CD14-positive monocyte (primary cell): ENCODE measurements at regions not wholly inside any gene's neighbourhood (a gene's known extent, or its start where the extent isn't known, plus 50 kb on each side); places are given as distances from the start of the nearest gene placed in this dataset.

Source experiments
- DNase-seq, 3 donors: peaks; one replicate each; pipeline ENCODE4 v3.0.0-alpha.2; 2011 to 2022
- H2AFZ ChIP-seq: 2 replicates; pipeline ENCODE4 v1.6.0; 2012; ENCODE audit warnings: mild to moderate bottlenecking, low read depth, low read length, inconsistent platforms; ENCODE audit not compliant: insufficient read depth, poor library complexity, severe bottlenecking
- H3K27ac ChIP-seq, 2 donors: 1 replicate in 1 of 2; 2 replicates in 1 of 2; pipeline ENCODE4 v1.5.1; 2012 to 2013; ENCODE audit warnings: low read length in 2 of 2, control low read depth in 1 of 2, inconsistent platforms in 1 of 2, low read depth in 1 of 2, mild to moderate bottlenecking in 1 of 2
- H3K27me3 ChIP-seq, 2 donors: one replicate each; pipeline versions ENCODE4 v1.6.0 to v1.6.1; 2011 to 2013; ENCODE audit warnings: low read length in 2 of 2; ENCODE audit not compliant: control insufficient read depth in 2 of 2, insufficient read depth in 2 of 2
- H3K36me3 ChIP-seq, 2 donors: replicated peaks in 1 of 2; 1 replicate in 1 of 2; 2 replicates in 1 of 2; pipeline versions ENCODE4 v1.5.1 to v1.6.1; 2012 to 2013; ENCODE audit warnings: low read length in 2 of 2, control low read depth in 1 of 2, inconsistent platforms in 1 of 2, mild to moderate bottlenecking in 1 of 2; ENCODE audit not compliant: insufficient read depth in 2 of 2, control insufficient read depth in 1 of 2
- H3K4me1 ChIP-seq, 2 donors: 1 replicate in 1 of 2; 2 replicates in 1 of 2; pipeline versions ENCODE4 v1.5.1 to v1.6.1; 2012 to 2013; ENCODE audit warnings: low read length in 2 of 2, control low read depth in 1 of 2, inconsistent platforms in 1 of 2, mild to moderate bottlenecking in 1 of 2, moderate library complexity in 1 of 2; ENCODE audit not compliant: insufficient read depth in 2 of 2, control insufficient read depth in 1 of 2
- H3K4me2 ChIP-seq: replicated peaks from 2 replicates; pipeline ENCODE3; 2012; ENCODE audit warnings: low read length, moderate library complexity, mild to moderate bottlenecking; ENCODE audit not compliant: poor library complexity, severe bottlenecking; ENCODE audit errors: extremely low read depth
- H3K4me3 ChIP-seq, 3 experiments: fragments of 200-600 bp in 1 of 3; sonication (generic) in 1 of 3; replicated peaks in 1 of 3; 1 replicate in 2 of 3; 2 replicates in 1 of 3; pipeline ENCODE4 v1.5.1; 2011 to 2013; ENCODE audit warnings: low read length in 3 of 3, mild to moderate bottlenecking in 3 of 3, control low read depth in 2 of 3, low read depth in 2 of 3, inconsistent platforms in 1 of 3, moderate library complexity in 1 of 3
- H3K79me2 ChIP-seq: 2 replicates; pipeline ENCODE4 v1.6.0; 2012; ENCODE audit warnings: mild to moderate bottlenecking, control low read depth, inconsistent platforms, low read length, moderate library complexity; ENCODE audit not compliant: insufficient read depth
- H3K9ac ChIP-seq: 2 replicates; pipeline ENCODE4 v1.6.0; 2017; ENCODE audit warnings: low read length, mild to moderate bottlenecking; ENCODE audit not compliant: insufficient read depth, poor library complexity, severe bottlenecking
- H3K9me3 ChIP-seq, 2 donors: replicated peaks in 1 of 2; 1 replicate in 1 of 2; 2 replicates in 1 of 2; pipeline versions ENCODE4 v1.5.1 to v1.6.1; 2012 to 2013; ENCODE audit warnings: low read length in 2 of 2, control low read depth in 1 of 2; ENCODE audit not compliant: control insufficient read depth in 1 of 2, insufficient read depth in 1 of 2
- H4K20me1 ChIP-seq: 2 replicates; pipeline ENCODE4 v1.6.0; 2012; ENCODE audit warnings: mild to moderate bottlenecking, low read length, control low read depth, moderate library complexity; ENCODE audit not compliant: insufficient read depth
- H3K27ac Mint-ChIP-seq, 7 donors: one replicate each; pipeline ENCODE4 v1.8.0; 2020; ENCODE audit warnings: mild to moderate bottlenecking in 7 of 7, mixed read lengths in 7 of 7, moderate library complexity in 6 of 7, inconsistent platforms in 2 of 7
- H3K27me3 Mint-ChIP-seq, 3 donors: one replicate each; pipeline ENCODE4 v1.8.0; 2021 to 2022; ENCODE audit warnings: low read depth in 3 of 3, mild to moderate bottlenecking in 3 of 3, mixed read lengths in 3 of 3, moderate library complexity in 3 of 3, inconsistent platforms in 1 of 3
- H3K36me3 Mint-ChIP-seq, 2 donors: one replicate each; pipeline ENCODE4 v1.8.0; 2020; ENCODE audit warnings: mixed read lengths in 2 of 2, inconsistent platforms in 1 of 2, mild to moderate bottlenecking in 1 of 2
- H3K4me1 Mint-ChIP-seq: one replicate; pipeline ENCODE4 v1.8.0; 2020; ENCODE audit warnings: mild to moderate bottlenecking, mixed read lengths
- H3K4me3 Mint-ChIP-seq, 2 donors: one replicate each; pipeline ENCODE4 v1.8.0; 2020; ENCODE audit warnings: mild to moderate bottlenecking in 2 of 2, mixed read lengths in 2 of 2, moderate library complexity in 1 of 2
- H3K9me3 Mint-ChIP-seq, 7 donors: one replicate each; pipeline ENCODE4 v1.8.0; 2020 to 2022; ENCODE audit warnings: mixed read lengths in 7 of 7, mild to moderate bottlenecking in 6 of 7, moderate library complexity in 6 of 7, inconsistent platforms in 2 of 7
- CTCF ChIP-seq: fragments of 200-600 bp; IDR thresholded peaks from one replicate; pipeline ENCODE4 v1.8.0; 2022; ENCODE audit warnings: antibody characterized with exemption, mild to moderate bottlenecking
- WGBS: methylation state at CpG from one replicate; pipeline ENCODE4 v1.1.5; 2013; ENCODE audit warnings: missing lambda C conversion rate; ENCODE audit not compliant: insufficient coverage; 5-methylcytosine and 5-hydroxymethylcytosine counted together
- intact Hi-C, 2 donors: fragments of 100-400 bp; cut with micrococcal nuclease; formaldehyde crosslinking; loops; one replicate each; pipeline versions ENCODE4 v1.15.0 to v1.15.1; 2023

- Histone ChIP-seq H3K27ac (no peak overlapping the region), H3K4me2 (no peak overlapping the region), H3K4me1 (no peaks in the 10 kb centered on the region), H3K4me3 (no peak overlapping the region), H3K9ac (no peak overlapping the region), H2AFZ (no peak overlapping the region), H3K27me3 (no peaks in the 10 kb centered on the region), H4K20me1 (no peaks in the 10 kb centered on the region), H3K36me3 (no peaks in the 10 kb centered on the region), H3K79me2 (no peaks in the 10 kb centered on the region), H3K9me3 (peaks cover 3 to 5% of the 10 kb centered on the region in 2 donors)
- no peak overlapping the region for H3K27ac Mint-ChIP-seq
- H3K36me3 Mint-ChIP-seq: no peaks in the 10 kb centered on the region
- no peak for TF ChIP-seq CTCF
- WGBS: no CpG with 5 or more reads among the region's 3 CpGs
- H3K4me3 Mint-ChIP-seq: no peak overlapping the region
- no peaks in the 10 kb centered on the region for H3K9me3 Mint-ChIP-seq
- intact Hi-C loops: no loop called here
- H3K4me1 Mint-ChIP-seq: no peaks in the 10 kb centered on the region
- no peak for DNase-seq
- no peaks in the 10 kb centered on the region for H3K27me3 Mint-ChIP-seq
These were observed 357.5 kb downstream of the FSCB start for GRCh38 chr14:44149597-44149996.

DNA sequence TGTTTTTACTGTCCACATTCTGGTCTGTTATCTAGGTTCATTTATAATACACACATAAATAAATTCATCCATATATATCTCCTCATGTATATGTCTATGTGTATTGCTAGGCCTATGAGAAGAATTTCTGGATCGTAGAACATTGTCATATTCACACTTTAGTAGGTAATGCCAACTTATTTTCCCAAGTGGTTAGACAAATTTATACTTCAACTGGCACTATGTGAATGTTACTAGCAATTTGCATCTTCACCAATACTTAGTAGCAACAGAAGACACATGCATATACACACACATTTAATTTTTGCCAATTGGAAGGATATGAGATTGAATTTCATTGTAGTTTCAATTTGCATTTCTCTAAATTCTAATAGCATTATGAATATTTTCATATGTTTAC lies 365.1 kb downstream of the FSCB start:
- Mint-ChIP-seq H3K9me3 (peaks cover 0 to 2% (median 0%) of the 10 kb centered on the region in 7 donors), H3K27me3 (peaks cover 0 to 3% (median 0%) of the 10 kb centered on the region in 3 donors), H3K4me3 (no peak overlapping the region), H3K27ac (no peak overlapping the region), H3K36me3 (no peaks in the 10 kb centered on the region), H3K4me1 (no peaks in the 10 kb centered on the region)
- Histone ChIP-seq H3K9me3 (no peaks in the 10 kb centered on the region), H3K4me3 (no peak overlapping the region), H3K36me3 (no peaks in the 10 kb centered on the region), H3K4me2 (no peak overlapping the region), H3K4me1 (no peaks in the 10 kb centered on the region), H3K9ac (no peak overlapping the region), H3K27me3 (no peaks in the 10 kb centered on the region), H3K79me2 (no peaks in the 10 kb centered on the region), H3K27ac (no peak overlapping the region), H4K20me1 (no peaks in the 10 kb centered on the region), H2AFZ (no peak overlapping the region)
- no CpG with 5 or more reads among the region's 1 CpG for WGBS
- intact Hi-C loops: no loop called here
- TF ChIP-seq CTCF: no peak
- no peak for DNase-seq
